HUES6 (cell line): ENCODE measurements at regions not wholly inside any gene's neighbourhood (a gene's known extent, or its start where the extent isn't known, plus 50 kb on each side); places are given as distances from the start of the nearest gene placed in this dataset.

Experiments
- H3K27ac ChIP-seq: 2 replicates; pipeline ENCODE4 v1.7.0; 2013; ENCODE audit warnings: low read depth, mild to moderate bottlenecking, low read length, inconsistent platforms
- H3K27me3 ChIP-seq: 2 replicates; pipeline ENCODE4 v1.6.1; 2013; ENCODE audit warnings: low read length; ENCODE audit not compliant: control insufficient read depth, insufficient read depth
- H3K36me3 ChIP-seq: 2 replicates; pipeline ENCODE4 v1.6.1; 2013; ENCODE audit warnings: low read length; ENCODE audit not compliant: control insufficient read depth, insufficient read depth
- H3K4me1 ChIP-seq: 2 replicates; pipeline ENCODE4 v1.6.1; 2013; ENCODE audit warnings: low read length; ENCODE audit not compliant: control insufficient read depth, insufficient read depth
- H3K4me3 ChIP-seq: 2 replicates; pipeline ENCODE4 v1.5.1; 2013; ENCODE audit warnings: low read depth, low read length
- H3K9ac ChIP-seq: one replicate; pipeline ENCODE4 v1.6.1; 2013; ENCODE audit warnings: mild to moderate bottlenecking, low read length
- H3K9me3 ChIP-seq: 2 replicates; pipeline ENCODE4 v1.6.1; 2013; ENCODE audit warnings: low read depth, low read length; ENCODE audit not compliant: control insufficient read depth, insufficient read depth

GRCh38 chr14:97824218-97824617, 1027.0 kb downstream of the VRK1 start:
- no peaks in the 10 kb centered on the region for H3K36me3 ChIP-seq
- H3K9me3 ChIP-seq: no peaks in the 10 kb centered on the region
- no peak overlapping the region for H3K9ac ChIP-seq
- no peak overlapping the region for H3K4me3 ChIP-seq
- H3K4me1 ChIP-seq: no peaks in the 10 kb centered on the region
- no peaks in the 10 kb centered on the region for H3K27me3 ChIP-seq
- H3K27ac ChIP-seq: no peak overlapping the region

- Histone ChIP-seq H3K4me3 (no peak overlapping the region), H3K9ac (no peak overlapping the region), H3K4me1 (no peaks in the 10 kb centered on the region), H3K27ac (no peak overlapping the region), H3K36me3 (no peaks in the 10 kb centered on the region), H3K9me3 (no peaks in the 10 kb centered on the region), H3K27me3 (no peaks in the 10 kb centered on the region)
These were observed 1030.6 kb downstream of the VRK1 start for GRCh38 chr14:97827746-97828145.

- Histone ChIP-seq H3K36me3 (no peaks in the 10 kb centered on the region), H3K27ac (no peak overlapping the region), H3K4me1 (no peaks in the 10 kb centered on the region), H3K9me3 (no peaks in the 10 kb centered on the region), H3K4me3 (no peak overlapping the region), H3K9ac (no peak overlapping the region), H3K27me3 (no peaks in the 10 kb centered on the region)
These were observed 1035.6 kb downstream of the VRK1 start for GRCh38 chr14:97832776-97833175.

- no peaks in the 10 kb centered on the region for H3K36me3 ChIP-seq
- H3K9ac ChIP-seq: no peak overlapping the region
- no peaks in the 10 kb centered on the region for H3K4me1 ChIP-seq
- H3K27ac ChIP-seq: no peak overlapping the region
- H3K4me3 ChIP-seq: no peak overlapping the region
- 0 out of 2 replicates have a peak, but pooled peaks cover 4% of the 10 kb centered on the region for H3K27me3 ChIP-seq
- H3K9me3 ChIP-seq: no peaks in the 10 kb centered on the region
These were observed 1041.8 kb downstream of the VRK1 start for GRCh38 chr14:97838986-97839385.

- H3K27ac ChIP-seq: no peak overlapping the region
- no peak overlapping the region for H3K4me3 ChIP-seq
- H3K36me3 ChIP-seq: no peaks in the 10 kb centered on the region
- H3K9ac ChIP-seq: no peak overlapping the region
- H3K9me3 ChIP-seq: no peaks in the 10 kb centered on the region
- no peaks in the 10 kb centered on the region for H3K4me1 ChIP-seq
- 0 out of 2 replicates have a peak, but pooled peaks cover 4% of the 10 kb centered on the region for H3K27me3 ChIP-seq
These were observed 1043.0 kb downstream of the VRK1 start for GRCh38 chr14:97840159-97840558.

- no peaks in the 10 kb centered on the region for H3K36me3 ChIP-seq
- H3K9ac ChIP-seq: no peak overlapping the region
- H3K27ac ChIP-seq: no peak overlapping the region
- no peak overlapping the region for H3K4me3 ChIP-seq
- H3K27me3 ChIP-seq: 0 out of 2 replicates have a peak, but pooled peaks cover 4% of the 10 kb centered on the region
- H3K4me1 ChIP-seq: no peaks in the 10 kb centered on the region
- no peaks in the 10 kb centered on the region for H3K9me3 ChIP-seq
These were observed 1044.6 kb downstream of the VRK1 start for GRCh38 chr14:97841762-97842161.

- no peak overlapping the region for H3K27ac ChIP-seq
- H3K4me1 ChIP-seq: peaks cover under 1% of the 10 kb centered on the region; the same call in 1 of the 2 replicates
- no peak overlapping the region for H3K9ac ChIP-seq
- no peaks in the 10 kb centered on the region for H3K9me3 ChIP-seq
- no peak overlapping the region for H3K4me3 ChIP-seq
- 0 out of 2 replicates have a peak, but pooled peaks cover 4% of the 10 kb centered on the region for H3K27me3 ChIP-seq
- H3K36me3 ChIP-seq: no peaks in the 10 kb centered on the region
These were observed 1045.9 kb downstream of the VRK1 start for GRCh38 chr14:97843066-97843465.

GRCh38 chr14:97844042-97844441, 1046.9 kb downstream of the VRK1 start:
- Histone ChIP-seq H3K9me3 (no peaks in the 10 kb centered on the region), H3K27ac (no peak overlapping the region), H3K4me1 (peaks cover 8% of the 10 kb centered on the region; the same call in 1 of the 2 replicates), H3K4me3 (no peak overlapping the region), H3K27me3 (0 out of 2 replicates have a peak, but pooled peaks cover 4% of the 10 kb centered on the region), H3K36me3 (no peaks in the 10 kb centered on the region), H3K9ac (no peak overlapping the region)

GRCh38 chr14:97846156-97846555, 1049.0 kb downstream of the VRK1 start:
- Histone ChIP-seq H3K27ac (no peak overlapping the region), H3K36me3 (no peaks in the 10 kb centered on the region), H3K27me3 (0 out of 2 replicates have a peak, but pooled peaks cover 4% of the 10 kb centered on the region), H3K9ac (no peak overlapping the region), H3K4me1 (peaks cover 8% of the 10 kb centered on the region; the same call in 1 of the 2 replicates), H3K4me3 (no peak overlapping the region), H3K9me3 (no peaks in the 10 kb centered on the region)

- H3K27me3 ChIP-seq: no peaks in the 10 kb centered on the region
- no peak overlapping the region for H3K27ac ChIP-seq
- H3K36me3 ChIP-seq: no peaks in the 10 kb centered on the region
- no peak overlapping the region for H3K4me3 ChIP-seq
- no peaks in the 10 kb centered on the region for H3K9me3 ChIP-seq
- H3K9ac ChIP-seq: no peak overlapping the region
- peaks cover 14% of the 10 kb centered on the region; the same call in 1 of the 2 replicates for H3K4me1 ChIP-seq
These were observed 1051.3 kb downstream of the VRK1 start for GRCh38 chr14:97848317-97848980.

GRCh38 chr14:97850466-97850865, 1053.3 kb downstream of the VRK1 start:
- Histone ChIP-seq H3K27ac (no peak overlapping the region), H3K27me3 (no peaks in the 10 kb centered on the region), H3K4me1 (peaks cover 22% of the 10 kb centered on the region; the same call in 1 of the 2 replicates), H3K9ac (no peak overlapping the region), H3K4me3 (no peak overlapping the region), H3K9me3 (no peaks in the 10 kb centered on the region), H3K36me3 (no peaks in the 10 kb centered on the region)
